GM19240 (cell line): ENCODE measurements at regions not wholly inside any gene's neighbourhood (a gene's known extent, or its start where the extent isn't known, plus 50 kb on each side); places are given as distances from the start of the nearest gene placed in this dataset.

ENCODE experiments used
- DNase-seq: peaks from one replicate; pipeline ENCODE4 v3.0.0; 2011; ENCODE audit warnings: low spot score; ENCODE audit not compliant: insufficient read length

DNA sequence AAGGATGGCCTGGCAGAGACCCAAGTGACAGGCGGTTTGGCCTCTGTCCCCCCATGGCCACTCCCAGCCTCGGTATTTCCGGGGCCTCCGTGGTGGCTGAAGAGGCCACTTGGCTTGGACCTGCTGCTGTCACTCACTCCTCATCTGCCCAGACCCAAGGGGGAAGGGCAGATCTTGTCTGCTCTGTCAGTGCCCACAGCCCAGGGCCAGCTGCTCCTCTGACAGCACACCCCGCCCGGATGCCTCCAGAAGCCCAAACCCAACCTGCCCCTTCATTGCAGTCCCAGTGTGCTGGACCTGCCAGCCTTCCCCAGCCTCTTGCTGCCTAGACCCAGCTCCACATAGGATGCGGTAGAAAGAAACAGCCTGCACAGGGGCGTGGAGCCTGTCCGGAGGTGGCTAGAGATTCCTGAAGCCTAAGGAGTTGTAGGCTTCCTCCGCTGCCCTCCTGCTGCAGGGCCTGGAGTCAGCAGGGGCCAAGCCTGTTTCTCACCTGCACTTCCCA lies 52.0 kb downstream of the MAGEF1 start:
- DNase-seq, result no peak

DNA sequence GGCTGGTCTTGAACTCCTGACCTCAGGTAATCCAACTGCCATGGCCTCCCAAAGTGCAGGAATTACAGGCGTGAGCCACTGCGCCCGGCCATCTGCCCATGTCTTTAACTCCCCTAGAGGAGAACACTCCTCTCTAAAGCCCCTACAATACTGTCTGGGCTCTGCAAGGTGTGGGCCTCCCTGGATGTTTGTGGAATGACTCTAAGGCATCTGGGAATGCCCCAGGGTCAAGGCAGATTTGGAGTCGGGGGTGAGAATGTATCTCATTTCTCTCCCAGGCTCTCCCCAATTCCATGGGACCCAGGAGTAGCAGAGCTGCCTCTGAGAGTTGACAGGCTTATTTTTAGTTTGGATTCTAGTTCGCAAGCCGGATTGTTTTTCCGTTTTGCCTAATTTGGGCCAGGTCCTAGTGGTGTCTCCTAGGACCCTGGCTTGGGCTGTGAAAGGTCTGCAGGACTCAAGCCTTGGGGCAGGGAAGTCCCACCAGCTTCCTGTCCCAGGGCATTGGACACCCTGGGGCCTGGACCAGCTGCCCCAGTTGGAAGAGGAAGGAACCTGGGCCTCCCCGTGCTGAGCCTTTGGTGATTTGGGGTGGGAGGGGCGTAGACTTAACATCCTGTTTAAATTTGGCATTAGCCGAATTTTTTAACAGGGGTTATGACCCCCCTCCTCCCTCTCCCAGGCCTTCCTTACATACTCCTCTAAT lies 53.5 kb downstream of the MAGEF1 start:
- DNase-seq, result no peak

DNA sequence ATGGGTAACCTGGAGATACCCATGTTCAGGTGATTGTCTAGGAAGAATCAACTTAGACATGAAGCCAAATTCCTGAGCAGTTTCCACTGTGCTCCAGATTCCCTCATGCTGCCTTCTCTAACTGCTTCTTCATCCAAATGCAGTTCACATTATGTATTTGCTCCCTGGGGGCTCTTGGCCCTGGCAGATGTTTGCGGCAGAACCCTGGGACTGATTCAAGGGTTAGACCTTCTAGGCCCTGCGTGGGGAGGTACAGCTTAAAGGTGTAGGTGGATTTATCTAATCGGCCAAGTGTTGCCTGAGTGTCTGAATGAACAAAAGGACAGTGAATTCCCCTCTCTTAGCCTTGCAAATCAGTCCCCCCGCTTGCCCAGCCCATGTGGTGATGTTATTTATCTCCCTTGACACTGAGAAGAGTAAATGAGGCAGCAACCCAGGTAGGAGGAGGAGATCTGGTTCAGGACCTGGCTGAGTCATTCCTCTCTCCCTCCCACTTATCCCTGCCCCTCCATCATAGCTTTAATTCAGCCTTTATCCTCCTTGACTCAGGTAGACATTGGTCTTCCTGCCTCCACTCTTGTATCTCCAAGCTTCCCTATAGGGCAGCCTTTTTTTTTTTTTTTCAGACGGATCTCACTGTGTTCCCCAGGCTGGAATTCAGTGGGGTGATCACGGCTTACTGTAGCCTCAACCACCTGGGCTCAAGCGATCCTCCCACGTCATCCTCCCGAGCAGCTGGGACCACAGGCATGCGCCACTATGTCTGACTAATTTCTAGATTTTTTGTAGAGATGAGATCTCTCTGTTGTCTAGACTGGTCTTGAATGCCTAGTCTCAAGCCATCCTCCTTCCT lies 54.8 kb downstream of the MAGEF1 start:
- DNase-seq, result peak; percentile 43

DNA sequence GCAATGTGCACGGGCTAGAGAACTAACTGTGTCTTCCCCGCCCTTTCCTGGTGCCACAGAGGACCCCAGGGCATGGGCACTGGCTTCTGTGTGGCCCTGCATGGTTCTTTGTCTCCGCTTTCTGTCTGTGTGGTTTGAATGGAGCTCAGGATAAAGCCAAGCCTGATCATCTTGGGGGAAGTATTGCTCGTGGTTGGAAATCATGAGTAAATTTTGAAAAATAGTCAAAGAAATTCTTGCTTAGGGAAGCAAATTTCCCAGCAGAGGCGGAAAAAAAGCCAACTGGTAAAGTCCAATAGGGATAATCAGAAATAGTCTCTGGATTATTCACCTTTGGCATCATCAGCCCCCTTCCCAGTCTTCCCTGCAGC lies 55.4 kb downstream of the MAGEF1 start:
- no peak for DNase-seq

DNA sequence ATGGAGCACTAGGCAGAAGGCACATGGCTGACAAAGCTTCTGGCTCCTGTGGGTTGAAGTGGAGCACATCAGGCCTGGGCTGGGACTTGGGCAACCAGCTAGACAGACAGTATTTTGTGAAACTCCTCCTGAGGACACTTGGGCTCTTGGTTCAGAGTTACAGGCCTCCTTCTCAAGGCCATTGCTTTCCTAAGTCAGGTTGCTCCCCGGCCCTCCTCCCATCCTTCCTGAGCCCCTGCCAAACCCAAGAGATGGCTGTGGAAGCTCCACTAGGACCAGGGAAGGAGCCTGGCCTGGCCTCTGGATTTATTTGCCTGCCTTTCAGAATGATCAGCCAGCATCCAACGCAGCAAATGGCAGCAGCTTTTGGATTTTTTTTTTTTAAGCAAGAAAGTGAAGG lies 56.3 kb downstream of the MAGEF1 start:
- DNase-seq, result no peak

DNA sequence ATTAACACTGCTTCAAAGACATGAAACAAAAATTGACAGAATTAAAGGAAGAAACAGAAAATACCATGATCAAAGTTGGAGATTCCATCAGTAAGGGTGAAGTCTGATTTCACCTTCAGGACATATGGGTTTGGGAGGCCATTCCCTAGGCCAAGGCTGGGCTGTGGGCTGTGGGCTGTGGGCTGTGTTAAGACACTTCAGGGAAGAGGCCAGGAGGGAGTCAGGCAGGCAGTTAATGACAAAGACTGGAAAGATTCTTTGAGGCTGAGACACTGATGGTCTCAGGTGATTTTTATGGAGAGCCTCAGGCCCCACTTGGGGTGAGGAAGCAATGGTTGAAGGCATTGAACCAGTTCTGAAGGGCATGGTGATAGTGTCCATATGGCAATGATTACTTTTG lies 57.5 kb downstream of the MAGEF1 start:
- DNase-seq, result no peak

DNA sequence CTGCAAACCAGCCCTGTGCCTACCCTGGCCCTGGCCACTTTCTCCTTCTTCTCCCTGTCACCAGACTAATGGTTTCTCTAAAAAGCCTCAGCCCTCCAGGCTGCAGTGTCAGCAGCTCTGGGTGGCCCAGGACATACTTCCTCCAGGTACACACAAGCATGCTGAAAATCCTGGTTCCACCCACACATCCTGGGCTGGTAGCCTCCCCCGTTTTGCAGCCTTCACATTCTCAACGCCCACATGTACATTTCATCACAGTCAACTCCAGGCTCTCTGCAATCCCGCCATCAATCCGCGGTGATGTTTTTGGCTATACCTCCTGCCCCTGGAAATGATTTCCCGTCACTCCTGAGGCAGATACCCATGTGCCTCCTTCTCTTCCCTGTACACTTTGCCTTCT lies 59.4 kb downstream of the MAGEF1 start:
- DNase-seq, result no peak

DNA sequence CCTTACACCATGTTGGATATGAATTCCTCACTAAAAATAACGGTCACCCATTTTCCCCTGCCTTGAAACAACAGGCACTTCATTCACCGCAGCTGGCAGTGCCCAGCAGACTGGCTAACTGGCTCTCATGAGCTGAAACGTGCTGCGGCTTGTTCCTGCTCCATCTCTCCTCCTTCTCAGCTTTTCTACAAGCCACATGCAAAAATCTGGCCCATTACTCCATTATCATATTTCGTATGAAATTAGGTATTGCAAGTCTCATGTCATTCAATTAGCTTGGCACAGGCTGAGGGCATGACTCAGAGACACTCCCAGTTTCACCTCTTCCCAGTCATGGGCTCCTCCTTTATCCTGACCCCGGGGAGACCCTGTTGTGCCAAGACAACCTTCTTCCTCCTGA lies 60.0 kb downstream of the MAGEF1 start:
- DNase-seq, result no peak

DNA sequence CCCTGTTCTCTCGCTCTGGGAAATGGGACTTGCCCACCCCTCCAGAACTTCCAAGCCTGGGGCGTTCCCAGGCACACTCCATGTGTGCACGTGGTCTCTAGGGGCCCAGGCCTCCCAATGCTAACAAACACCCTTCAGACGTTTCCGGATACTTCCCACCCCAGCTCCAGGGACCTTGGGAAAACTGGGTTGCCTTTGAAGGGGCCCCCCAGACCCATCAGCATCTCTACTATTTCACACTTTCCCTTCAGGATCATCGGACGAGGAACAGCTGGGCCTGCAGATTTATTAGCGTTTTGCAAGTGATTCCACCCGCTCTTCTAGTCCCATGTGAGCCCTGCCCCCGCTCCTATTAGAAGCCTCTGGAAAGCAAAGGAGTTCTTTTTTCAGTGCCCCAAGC lies 63.2 kb downstream of the MAGEF1 start:
- no peak for DNase-seq

DNA sequence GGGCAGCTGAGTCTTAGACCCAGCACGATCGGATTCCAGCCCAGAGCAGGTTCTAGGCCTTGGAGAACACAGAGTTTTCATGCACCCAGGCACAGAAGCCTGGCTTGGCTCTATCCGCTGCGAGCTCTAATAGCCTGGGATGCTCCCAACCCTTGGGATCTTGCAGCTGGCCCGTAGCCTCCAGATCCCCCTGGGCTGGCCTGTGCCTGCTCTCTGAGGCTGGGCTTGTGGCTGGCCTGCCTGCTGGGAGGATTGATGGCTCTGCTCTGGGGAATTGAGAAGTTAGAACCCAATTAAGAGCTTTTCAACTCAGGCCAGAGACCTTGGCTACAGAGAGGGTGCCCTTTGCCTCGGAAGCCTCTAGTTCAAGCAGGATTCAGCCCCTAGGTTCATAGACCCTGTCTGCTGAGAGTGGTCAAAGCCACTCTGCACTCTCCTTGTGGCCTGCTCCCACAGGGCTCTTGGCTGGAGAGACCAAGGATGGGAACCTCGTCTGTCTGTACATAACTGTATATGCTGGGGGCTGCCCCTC lies 64.4 kb downstream of the MAGEF1 start:
- DNase-seq, result no peak

DNA sequence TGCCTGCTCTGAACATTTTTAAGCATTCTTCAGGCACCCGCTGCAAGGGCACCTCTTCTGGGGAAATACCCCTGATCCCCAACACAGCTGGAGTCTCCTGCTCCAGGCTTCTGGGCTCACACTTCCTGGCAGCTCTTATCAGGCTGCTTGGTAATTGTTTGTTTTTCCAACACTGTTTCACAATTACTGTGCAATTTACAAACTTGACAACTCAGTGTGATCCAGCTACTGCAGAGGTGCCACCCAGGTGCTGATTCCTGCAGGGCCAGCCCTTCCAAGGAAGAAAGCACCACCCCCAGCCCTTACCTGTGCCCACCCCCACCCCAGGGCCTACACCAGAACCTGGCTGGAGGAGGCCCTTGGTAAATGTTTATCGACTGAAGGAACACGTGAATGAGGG lies 66.5 kb downstream of the MAGEF1 start:
- DNase-seq, result no peak

DNA sequence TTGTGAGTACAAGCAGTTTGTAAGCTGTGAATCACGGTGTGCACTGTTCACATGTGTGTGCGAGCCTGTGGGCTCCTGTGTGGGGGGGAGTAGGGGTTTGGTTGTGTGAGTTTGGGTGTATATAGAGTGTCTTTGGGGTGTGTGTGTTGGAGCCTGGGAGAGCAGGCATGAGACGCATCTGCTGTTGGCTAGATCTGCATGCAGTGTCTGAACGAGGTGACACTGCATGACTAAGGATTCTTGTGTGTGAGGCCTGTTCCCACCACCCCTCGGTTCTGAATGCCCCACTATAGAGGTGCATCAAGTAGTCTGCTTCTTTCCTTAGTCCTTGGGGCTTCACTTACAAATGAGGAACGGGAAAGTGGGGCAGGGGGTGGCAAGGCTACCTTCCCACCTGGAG lies 68.4 kb downstream of the MAGEF1 start:
- no peak for DNase-seq

DNA sequence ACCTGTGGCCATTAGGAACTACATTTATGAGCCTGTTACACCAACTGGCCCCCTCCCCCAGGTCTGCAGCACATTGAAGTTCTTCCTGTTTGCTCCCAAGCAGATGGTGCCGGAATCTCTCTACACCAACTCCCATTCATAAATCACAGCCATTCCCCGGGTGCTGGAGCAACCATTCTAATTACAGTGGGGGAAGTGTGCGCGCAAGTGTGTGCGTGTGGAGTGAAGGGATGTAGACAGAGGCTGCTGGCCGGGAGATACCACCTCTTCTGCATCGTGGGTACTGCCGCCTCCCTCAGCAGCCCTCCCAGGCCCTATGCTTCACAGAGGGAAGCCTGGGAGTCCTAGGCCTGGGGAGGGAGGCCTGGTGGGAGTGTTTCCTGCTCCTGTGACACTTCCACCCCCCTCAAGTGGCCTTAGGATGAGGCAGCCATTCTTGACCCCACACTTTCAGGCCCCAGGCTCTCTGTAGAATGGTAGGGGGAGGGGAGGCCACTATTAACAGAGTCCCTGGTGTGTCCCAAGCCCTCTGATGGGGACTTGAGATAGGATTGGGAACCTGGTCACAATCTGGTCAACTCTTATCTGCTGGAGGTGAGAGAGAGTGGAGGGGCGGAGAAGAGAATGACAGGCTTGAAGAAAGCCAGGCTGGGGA lies 69.1 kb downstream of the MAGEF1 start:
- DNase-seq, result no peak

DNA sequence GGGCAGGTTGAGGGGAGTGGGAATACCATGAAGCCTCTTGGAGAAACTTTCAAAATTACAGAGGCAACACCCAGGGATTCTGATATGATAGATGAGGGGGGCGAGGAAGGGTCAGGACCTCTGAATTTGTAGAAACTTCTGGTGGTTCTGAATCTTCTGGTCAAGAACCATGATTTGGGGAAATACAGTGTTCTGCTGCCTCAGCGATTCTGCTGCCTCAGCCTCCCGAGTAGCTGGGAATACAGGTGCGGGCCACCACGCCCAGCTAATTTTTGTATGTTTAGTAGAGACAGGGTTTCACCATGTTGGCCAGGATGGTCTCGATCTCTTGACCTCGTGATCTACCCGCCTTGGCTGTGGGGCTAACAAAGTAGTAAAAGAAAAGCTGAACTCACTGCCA lies 70.4 kb downstream of the MAGEF1 start:
- no peak for DNase-seq

DNA sequence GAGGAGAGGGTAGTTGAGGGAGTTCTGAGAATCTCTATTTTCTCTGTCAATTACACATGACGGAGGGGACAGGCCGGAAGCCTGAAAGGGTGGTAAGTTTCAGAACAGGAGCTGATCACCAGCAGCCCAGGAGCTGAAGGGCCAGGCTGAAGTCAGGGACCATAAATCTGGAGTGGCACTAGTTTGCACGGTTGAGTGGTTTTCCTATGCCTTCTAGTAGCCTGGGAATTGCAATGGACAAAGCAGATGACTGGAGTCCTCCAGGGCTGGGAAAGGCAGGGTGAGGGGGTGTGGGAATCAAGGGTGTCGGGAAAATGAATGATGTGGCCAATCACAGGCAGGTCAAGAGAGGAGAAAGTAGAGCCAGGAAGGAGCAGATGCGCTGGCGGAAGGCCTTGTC lies 72.5 kb downstream of the MAGEF1 start:
- no peak for DNase-seq

DNA sequence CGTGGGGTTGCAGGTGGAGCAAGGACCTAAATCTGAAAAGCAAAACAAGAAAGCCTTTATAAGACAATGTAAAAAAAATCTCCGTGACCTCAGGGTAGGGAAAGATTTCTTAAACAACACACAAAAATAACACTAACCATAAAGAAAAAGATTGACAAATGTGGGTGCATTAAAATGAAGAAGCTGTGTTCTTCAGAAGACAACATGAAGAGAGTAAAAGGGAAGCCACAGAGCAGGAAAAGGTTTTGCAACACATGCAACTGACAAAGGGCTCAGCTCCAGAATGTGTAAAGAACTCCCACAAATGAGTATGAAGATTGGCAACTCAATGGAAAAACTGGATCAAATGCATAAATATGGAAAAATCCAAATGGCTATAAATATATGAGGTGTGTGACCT lies 74.2 kb downstream of the MAGEF1 start:
- DNase-seq, result no peak

DNA sequence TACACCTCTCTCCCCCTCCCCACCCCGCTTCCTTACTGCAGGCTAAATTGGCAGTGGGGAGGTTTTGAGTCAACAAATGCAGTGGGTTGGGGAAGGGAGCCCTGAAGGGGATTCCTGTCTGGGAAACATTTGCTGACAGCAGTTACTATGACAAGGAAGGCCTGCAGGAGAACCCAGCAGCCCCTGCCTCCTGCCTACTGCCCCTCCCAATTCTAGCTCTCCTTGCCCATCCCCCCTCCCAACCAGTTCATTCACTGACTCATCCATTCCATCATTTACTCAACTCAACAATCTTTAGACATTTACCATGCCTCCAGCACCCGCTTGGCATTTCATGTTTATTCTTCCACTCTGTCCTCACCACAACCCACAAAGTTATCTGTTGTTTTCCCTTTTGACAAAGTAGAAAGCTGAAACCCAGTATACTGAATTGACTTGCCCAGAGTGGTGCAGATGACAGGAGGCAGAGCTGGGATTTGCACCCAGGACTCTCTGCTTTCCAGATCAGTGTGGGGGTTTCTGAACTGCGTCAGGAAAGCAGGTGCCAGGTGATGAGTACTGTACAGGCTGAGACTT lies 75.0 kb downstream of the MAGEF1 start:
- no peak for DNase-seq

DNA sequence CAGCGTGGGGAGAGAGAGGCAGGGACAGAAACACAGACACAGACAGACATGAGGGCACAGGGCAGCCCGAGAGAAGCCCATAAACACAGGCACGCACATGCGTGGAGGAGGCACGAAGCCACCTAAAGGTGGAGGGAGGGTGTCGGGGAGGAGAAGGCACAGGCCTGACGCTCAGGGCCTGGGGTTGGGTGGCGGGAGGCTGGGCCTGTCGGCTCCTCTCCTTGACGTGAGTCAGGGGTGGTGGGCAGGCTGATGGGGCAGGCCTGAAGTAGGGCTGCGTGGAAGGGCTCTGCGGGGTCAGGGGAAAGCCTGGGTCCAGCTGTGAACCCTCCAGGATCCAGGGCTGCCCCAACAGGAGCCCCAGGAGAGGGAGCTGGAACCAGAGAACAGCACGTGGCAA lies 74.2 kb downstream of the EPHB3 start:
- no peak for DNase-seq

DNA sequence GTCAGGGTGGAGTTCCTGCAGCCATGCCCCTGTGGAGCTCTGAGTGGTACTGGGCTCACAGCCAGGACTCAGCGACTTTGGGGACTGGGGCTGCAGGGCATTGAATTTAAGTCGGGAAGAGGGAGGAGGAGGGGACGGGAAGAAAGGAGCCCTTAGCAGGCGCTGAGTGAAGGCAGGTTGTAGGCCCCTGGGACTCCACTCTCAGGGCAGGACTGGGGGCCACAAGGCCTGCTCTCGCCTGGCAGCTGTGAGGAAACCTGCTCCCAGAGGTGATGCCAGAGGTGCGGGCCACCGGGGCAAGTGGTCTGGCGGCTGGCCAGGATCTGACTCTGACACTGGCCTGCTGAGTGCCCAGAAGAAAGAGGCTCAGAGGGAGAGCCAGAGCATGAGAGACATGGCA lies 73.5 kb downstream of the EPHB3 start:
- DNase-seq, result no peak

DNA sequence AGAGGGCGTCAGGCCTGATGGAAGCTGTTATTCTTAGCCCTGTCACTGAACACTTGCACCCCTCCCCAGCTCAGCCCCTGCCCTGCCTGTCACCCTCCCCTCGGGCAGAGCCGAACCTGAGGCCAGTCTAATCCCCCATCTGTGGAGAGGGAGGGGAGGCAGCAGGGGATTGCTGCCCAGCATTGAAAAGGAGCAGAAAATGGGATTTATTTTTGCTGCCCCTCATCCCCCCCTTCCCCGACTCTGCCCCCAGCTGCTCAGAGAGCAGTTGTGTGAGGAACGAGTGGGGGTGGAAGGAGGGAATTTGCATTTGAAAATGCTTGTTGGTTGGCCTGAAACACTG lies 71.6 kb downstream of the EPHB3 start:
- DNase-seq, result no peak

DNA sequence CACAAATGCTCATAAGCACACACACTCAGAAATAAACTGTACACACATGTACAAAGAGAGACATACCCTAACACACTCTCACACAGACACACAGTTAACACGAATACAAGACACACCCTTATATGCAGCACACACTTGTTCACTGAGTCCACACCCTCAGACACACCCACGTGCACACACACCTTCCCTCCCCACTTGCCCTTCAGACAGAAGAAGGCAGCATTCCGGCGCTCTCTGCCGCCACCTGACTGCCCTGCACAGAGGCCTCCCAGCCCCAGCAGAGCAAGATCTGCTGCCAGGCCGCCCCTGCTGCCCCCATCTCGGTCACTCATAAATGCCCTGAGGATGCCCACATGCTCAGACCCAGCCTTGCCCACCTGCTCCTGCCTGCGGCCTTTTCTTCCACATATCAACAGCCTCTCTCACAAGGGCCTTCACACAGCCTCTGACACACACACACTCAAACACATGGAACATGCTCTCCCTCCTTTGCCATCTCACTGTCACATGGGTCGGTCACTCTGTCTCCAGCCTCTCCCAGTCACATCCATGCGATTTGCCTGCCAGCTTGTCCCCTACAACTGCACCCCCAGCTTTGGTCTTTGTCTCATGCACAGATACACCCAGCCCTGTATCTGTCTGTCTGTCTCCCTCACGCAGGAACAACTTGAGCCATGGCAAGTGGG lies 71.1 kb downstream of the EPHB3 start:
- DNase-seq, result no peak
